ENCODE measurements at regions not wholly inside any gene's neighbourhood (a gene's known extent, or its start where the extent isn't known, plus 50 kb on each side); places are given as distances from the start of the nearest gene placed in this dataset.
"Not testable (repeated sequence)": the region's sequence is repeated elsewhere in the genome, so short reads cannot be mapped to it uniquely, and the experiment has no call there.

- no peak for DNase-seq (ENCODE audit: low spot score in 2 of 2)
- in situ Hi-C loops (cut with MboI; ENCODE audit: low sequenced_read_pairs): no loop called here
- Histone ChIP-seq H3K27me3 (ENCODE audit: low read depth) (no peaks in the 10 kb centered on the region), H3K4me1 (no peaks in the 10 kb centered on the region), H3K9me3 (no peaks in the 10 kb centered on the region), H3K4me3 (no peak overlapping the region), H3K36me3 (replicated peaks) (no peaks in the 10 kb centered on the region)
Measured at GRCh38 chr12:78269620-78270019, 438.9 kb downstream of the NAV3 start.

GRCh38 chr12:78271546-78271945 lies 440.9 kb downstream of the NAV3 start:
- no peaks in the 10 kb centered on the region for H3K9me3 ChIP-seq
- in situ Hi-C loops (cut with MboI; ENCODE audit: low sequenced_read_pairs): no loop called here

GRCh38 chr12:78275886-78276285 lies 445.2 kb downstream of the NAV3 start:
- Histone ChIP-seq H3K4me3 (no peak overlapping the region), H3K27me3 (ENCODE audit: low read depth) (no peaks in the 10 kb centered on the region), H3K4me1 (no peaks in the 10 kb centered on the region), H3K9me3 (0 out of 2 replicates have a peak, but pooled peaks cover 4% of the 10 kb centered on the region), H3K36me3 (replicated peaks) (no peaks in the 10 kb centered on the region)
- in situ Hi-C loops (cut with MboI; ENCODE audit: low sequenced_read_pairs): no loop called here
- DNase-seq (ENCODE audit: low spot score in 2 of 2): no peak

More at GRCh38 chr12:78271546-78271945, 440.9 kb downstream of the NAV3 start:
- no peak overlapping the region for H3K4me3 ChIP-seq
- no peaks in the 10 kb centered on the region for H3K4me1 ChIP-seq
- no peaks in the 10 kb centered on the region for H3K27me3 ChIP-seq (ENCODE audit: low read depth)
- no peaks in the 10 kb centered on the region for H3K36me3 ChIP-seq (replicated peaks)
- no peak for DNase-seq (ENCODE audit: low spot score in 2 of 2)

GRCh38 chr12:78278706-78279190 lies 448.1 kb downstream of the NAV3 start:
- no peak overlapping the region for H3K4me3 ChIP-seq
- H3K36me3 ChIP-seq (replicated peaks): no peaks in the 10 kb centered on the region
- no peaks in the 10 kb centered on the region for H3K27me3 ChIP-seq (ENCODE audit: low read depth)
- in situ Hi-C loops (cut with MboI; ENCODE audit: low sequenced_read_pairs): no loop called here
- H3K9me3 ChIP-seq: 0 out of 2 replicates have a peak, but pooled peaks cover 4% of the 10 kb centered on the region
- no peaks in the 10 kb centered on the region for H3K4me1 ChIP-seq
- no peak for DNase-seq (ENCODE audit: low spot score in 2 of 2)

- in situ Hi-C loops (cut with MboI; ENCODE audit: low sequenced_read_pairs): no loop called here
- no peak overlapping the region for H3K4me3 ChIP-seq
Measured at GRCh38 chr12:78279567-78279966, 448.9 kb downstream of the NAV3 start.

GRCh38 chr12:78281102-78281501 lies 450.4 kb downstream of the NAV3 start:
- H3K36me3 ChIP-seq (replicated peaks); H3K9me3 ChIP-seq; in situ Hi-C loops (cut with MboI; ENCODE audit: low sequenced_read_pairs); H3K4me3 ChIP-seq; DNase-seq (ENCODE audit: low spot score in 2 of 2); H3K4me1 ChIP-seq; H3K27me3 ChIP-seq (ENCODE audit: low read depth): not testable (repeated sequence)

More at GRCh38 chr12:78279567-78279966, 448.9 kb downstream of the NAV3 start:
- H3K9me3 ChIP-seq: 0 out of 2 replicates have a peak, but pooled peaks cover 4% of the 10 kb centered on the region
- no peaks in the 10 kb centered on the region for H3K36me3 ChIP-seq (replicated peaks)
- no peak for DNase-seq (ENCODE audit: low spot score in 2 of 2)
- H3K27me3 ChIP-seq (ENCODE audit: low read depth): no peaks in the 10 kb centered on the region
- no peaks in the 10 kb centered on the region for H3K4me1 ChIP-seq

- Histone ChIP-seq H3K4me1 (no peaks in the 10 kb centered on the region), H3K4me3 (no peak overlapping the region), H3K36me3 (replicated peaks) (no peaks in the 10 kb centered on the region), H3K9me3 (no peaks in the 10 kb centered on the region), H3K27me3 (ENCODE audit: low read depth) (no peaks in the 10 kb centered on the region)
- DNase-seq (ENCODE audit: low spot score in 2 of 2): no peak
- in situ Hi-C loops (cut with MboI; ENCODE audit: low sequenced_read_pairs): no loop called here
Measured at GRCh38 chr12:78284417-78284816, 453.7 kb downstream of the NAV3 start.

GRCh38 chr12:78290606-78291345 lies 460.1 kb downstream of the NAV3 start:
- Histone ChIP-seq H3K9me3 (no peaks in the 10 kb centered on the region), H3K36me3 (replicated peaks) (no peaks in the 10 kb centered on the region), H3K4me1 (0 out of 2 replicates have a peak, but pooled peaks cover 3% of the 10 kb centered on the region), H3K27me3 (ENCODE audit: low read depth) (no peaks in the 10 kb centered on the region), H3K4me3 (no peak overlapping the region)
- in situ Hi-C loops (cut with MboI; ENCODE audit: low sequenced_read_pairs): no loop called here
- DNase-seq (ENCODE audit: low spot score in 2 of 2): no peak

GRCh38 chr12:78293059-78293686 lies 462.5 kb downstream of the NAV3 start:
- in situ Hi-C loops (cut with MboI; ENCODE audit: low sequenced_read_pairs): no loop called here
- no peaks in the 10 kb centered on the region for H3K27me3 ChIP-seq (ENCODE audit: low read depth)

GRCh38 chr12:78301282-78301681 lies 470.6 kb downstream of the NAV3 start:
- H3K4me3 ChIP-seq; H3K27me3 ChIP-seq (ENCODE audit: low read depth); H3K36me3 ChIP-seq (replicated peaks); H3K4me1 ChIP-seq; DNase-seq (ENCODE audit: low spot score in 2 of 2); H3K9me3 ChIP-seq; in situ Hi-C loops (cut with MboI; ENCODE audit: low sequenced_read_pairs): not testable (repeated sequence)

More at GRCh38 chr12:78293059-78293686, 462.5 kb downstream of the NAV3 start:
- DNase-seq (ENCODE audit: low spot score in 2 of 2): no peak
- Histone ChIP-seq H3K36me3 (replicated peaks) (no peaks in the 10 kb centered on the region), H3K9me3 (no peaks in the 10 kb centered on the region), H3K4me3 (no peak overlapping the region), H3K4me1 (0 out of 2 replicates have a peak, but pooled peaks cover 3% of the 10 kb centered on the region)

- no peaks in the 10 kb centered on the region for H3K27me3 ChIP-seq (ENCODE audit: low read depth)
- no peaks in the 10 kb centered on the region for H3K36me3 ChIP-seq (replicated peaks)
- no peaks in the 10 kb centered on the region for H3K4me1 ChIP-seq
- DNase-seq (ENCODE audit: low spot score in 2 of 2): no peak
- in situ Hi-C loops (cut with MboI; ENCODE audit: low sequenced_read_pairs): no loop called here
- H3K4me3 ChIP-seq: no peak overlapping the region
- H3K9me3 ChIP-seq: no peaks in the 10 kb centered on the region
Measured at GRCh38 chr12:78305808-78306207, 475.1 kb downstream of the NAV3 start.

GRCh38 chr12:78306236-78306635 lies 475.5 kb downstream of the NAV3 start:
- Histone ChIP-seq H3K27me3 (ENCODE audit: low read depth) (no peaks in the 10 kb centered on the region), H3K4me1 (no peaks in the 10 kb centered on the region), H3K4me3 (no peak overlapping the region), H3K9me3 (no peaks in the 10 kb centered on the region), H3K36me3 (replicated peaks) (no peaks in the 10 kb centered on the region)
- in situ Hi-C loops (cut with MboI; ENCODE audit: low sequenced_read_pairs): no loop called here
- no peak for DNase-seq (ENCODE audit: low spot score in 2 of 2)

- H3K4me3 ChIP-seq: no peak overlapping the region
- no peaks in the 10 kb centered on the region for H3K4me1 ChIP-seq
- no peak for DNase-seq (ENCODE audit: low spot score in 2 of 2)
- no peaks in the 10 kb centered on the region for H3K9me3 ChIP-seq
- H3K36me3 ChIP-seq (replicated peaks): no peaks in the 10 kb centered on the region
- in situ Hi-C loops (cut with MboI; ENCODE audit: low sequenced_read_pairs): no loop called here
- no peaks in the 10 kb centered on the region for H3K27me3 ChIP-seq (ENCODE audit: low read depth)
Measured at GRCh38 chr12:78308701-78309100, 478.0 kb downstream of the NAV3 start.

- in situ Hi-C loops (cut with MboI; ENCODE audit: low sequenced_read_pairs): no loop called here
- Histone ChIP-seq H3K4me1 (peaks cover 16% of the 10 kb centered on the region), H3K4me3 (no peak overlapping the region), H3K9me3 (no peaks in the 10 kb centered on the region), H3K27me3 (ENCODE audit: low read depth) (no peaks in the 10 kb centered on the region), H3K36me3 (replicated peaks) (no peaks in the 10 kb centered on the region)
- DNase-seq (ENCODE audit: low spot score in 2 of 2): peak; percentile 12 to 49
Measured at GRCh38 chr12:78315028-78315427, 484.3 kb downstream of the NAV3 start.

All from HAP-1 (cell line).